A673 (cell line): ENCODE measurements at regions not wholly inside any gene's neighbourhood (a gene's known extent, or its start where the extent isn't known, plus 50 kb on each side); places are given as distances from the start of the nearest gene placed in this dataset.

ENCODE experiments used
- BruUV-seq: library from RNA; stranded (reverse); fragments of 400-500 nt; replicated peaks from 2 replicates; lab custom pipeline; 2021; lab: Mats Ljungman, UMichigan
- CTCF ChIA-PET: fragments of 300-600 bp; sonication (Branson Sonifier 250); formaldehyde crosslinking; loops from one replicate; lab custom pipeline; 2022; ENCODE audit warnings: antibody characterized with exemption; lab: Charles Lee
- POLR2A ChIA-PET: fragments of 300-600 bp; sonication (Branson Sonifier 250); formaldehyde crosslinking; loops from one replicate; lab custom pipeline; 2022; ENCODE audit warnings: antibody characterized with exemption; ENCODE audit not compliant: low non-redundant PET; lab: Charles Lee
- DNase-seq: peaks from one replicate; pipeline ENCODE4 v3.0.0-alpha.2; 2015; ENCODE audit warnings: low spot score
- H3K27ac ChIP-seq: fragments of 200-600 bp; sonication (generic); 2 replicates; pipeline ENCODE4 v1.5.1; 2016; ENCODE audit warnings: mixed run types, low read depth, mild to moderate bottlenecking, mixed read lengths, antibody characterized with exemption, low read length; ENCODE audit not compliant: poor library complexity, severe bottlenecking
- H3K27me3 ChIP-seq: fragments of 200-600 bp; sonication (generic); replicated peaks from 2 replicates; pipeline ENCODE4 v1.6.1; 2017; ENCODE audit warnings: mixed run types, low read depth, mild to moderate bottlenecking, mixed read lengths, antibody characterized with exemption, low read length; ENCODE audit not compliant: insufficient read depth, poor library complexity
- H3K36me3 ChIP-seq: fragments of 200-600 bp; sonication (generic); 2 replicates; pipeline ENCODE4 v1.6.1; 2016; ENCODE audit warnings: mixed run types, mild to moderate bottlenecking, mixed read lengths, antibody characterized with exemption, low read length; ENCODE audit not compliant: insufficient read depth, poor library complexity, severe bottlenecking
- H3K4me1 ChIP-seq: fragments of 200-600 bp; sonication (generic); 2 replicates; pipeline ENCODE4 v1.6.1; 2017; ENCODE audit warnings: mixed run types, mild to moderate bottlenecking, mixed read lengths, antibody characterized with exemption, low read length; ENCODE audit not compliant: insufficient read depth, poor library complexity, severe bottlenecking
- H3K4me3 ChIP-seq: fragments of 200-600 bp; sonication (generic); 2 replicates; pipeline ENCODE4 v1.5.1; 2016; ENCODE audit warnings: low read depth, mixed run types, mild to moderate bottlenecking, mixed read lengths, low read length; ENCODE audit not compliant: poor library complexity, severe bottlenecking
- H3K9me3 ChIP-seq: fragments of 200-600 bp; sonication (generic); 2 replicates; pipeline ENCODE4 v1.6.1; 2016; ENCODE audit warnings: mixed run types, low read depth, mild to moderate bottlenecking, mixed read lengths, antibody characterized with exemption, low read length; ENCODE audit not compliant: poor library complexity, severe bottlenecking
- EZH2 ChIP-seq: fragments of 200-600 bp; sonication (generic); IDR thresholded peaks from 2 replicates; pipeline ENCODE4 v1.6.1; 2017; ENCODE audit warnings: borderline replicate concordance, low read depth, mild to moderate bottlenecking, mixed read lengths, antibody characterized with exemption, low read length; ENCODE audit not compliant: poor library complexity, severe bottlenecking
- intact Hi-C: fragments of 100-400 bp; cut with micrococcal nuclease; formaldehyde crosslinking; loops from one replicate; pipeline ENCODE4 v1.10.0; 2022; ENCODE audit not compliant: unreplicated experiment
- TF ChIP-seq, protein P1 (sequence below): fragments of 300-800, 200-600 bp; sonication (generic); conservative IDR thresholded peaks from 2 replicates; pipeline ENCODE4 v1.5.1; 2017; ENCODE audit warnings: low read depth, mild to moderate bottlenecking, antibody characterized with exemption, low read length, moderate library complexity, mixed read lengths

- no peaks in the 10 kb centered on the region for H3K36me3 ChIP-seq
- no peak overlapping the region for H3K4me3 ChIP-seq
- no peaks in the 10 kb centered on the region for H3K9me3 ChIP-seq
- CTCF ChIA-PET, result no interaction called here
- POLR2A ChIA-PET, result no interaction called here
- H3K27me3 ChIP-seq, result peaks cover 9% of the 10 kb centered on the region
- H3K4me1 ChIP-seq, result no peaks in the 10 kb centered on the region
- H3K27ac ChIP-seq, result no peak overlapping the region
- no peak for TF ChIP-seq EZH2
- TF ChIP-seq, protein P1, sequence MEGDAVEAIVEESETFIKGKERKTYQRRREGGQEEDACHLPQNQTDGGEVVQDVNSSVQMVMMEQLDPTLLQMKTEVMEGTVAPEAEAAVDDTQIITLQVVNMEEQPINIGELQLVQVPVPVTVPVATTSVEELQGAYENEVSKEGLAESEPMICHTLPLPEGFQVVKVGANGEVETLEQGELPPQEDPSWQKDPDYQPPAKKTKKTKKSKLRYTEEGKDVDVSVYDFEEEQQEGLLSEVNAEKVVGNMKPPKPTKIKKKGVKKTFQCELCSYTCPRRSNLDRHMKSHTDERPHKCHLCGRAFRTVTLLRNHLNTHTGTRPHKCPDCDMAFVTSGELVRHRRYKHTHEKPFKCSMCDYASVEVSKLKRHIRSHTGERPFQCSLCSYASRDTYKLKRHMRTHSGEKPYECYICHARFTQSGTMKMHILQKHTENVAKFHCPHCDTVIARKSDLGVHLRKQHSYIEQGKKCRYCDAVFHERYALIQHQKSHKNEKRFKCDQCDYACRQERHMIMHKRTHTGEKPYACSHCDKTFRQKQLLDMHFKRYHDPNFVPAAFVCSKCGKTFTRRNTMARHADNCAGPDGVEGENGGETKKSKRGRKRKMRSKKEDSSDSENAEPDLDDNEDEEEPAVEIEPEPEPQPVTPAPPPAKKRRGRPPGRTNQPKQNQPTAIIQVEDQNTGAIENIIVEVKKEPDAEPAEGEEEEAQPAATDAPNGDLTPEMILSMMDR, result no peak
- no peak for DNase-seq
- intact Hi-C loops, result loop anchor here (10.0 kb wide), 1 partner anchor 739 kb away; no protein-coding TSS in a partner anchor
- BruUV-seq, result no TSS peak
Measured at GRCh38 chr3:159583662-159584061, 405.0 kb upstream of the IL12A start.

DNA sequence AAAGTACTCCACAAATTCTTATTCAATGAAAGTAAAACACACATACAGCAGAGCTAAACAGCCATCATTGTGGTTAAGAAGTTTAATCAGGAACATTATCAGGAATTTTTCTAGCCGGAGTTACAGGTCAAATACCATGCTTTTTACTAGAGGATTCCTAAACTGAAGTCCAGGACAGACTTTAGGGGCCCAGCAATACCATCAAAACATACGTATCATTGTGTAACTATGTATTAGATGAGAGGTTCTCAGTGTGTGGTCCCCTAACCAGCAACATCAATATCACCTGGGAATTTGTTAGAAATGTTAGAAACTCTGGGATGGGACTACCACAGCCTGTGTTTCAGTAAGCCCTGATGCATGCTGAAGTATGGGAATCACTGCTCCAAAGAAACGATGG is 404.2 kb upstream of the IL12A start:
- ChIA-PET CTCF (no interaction called here), POLR2A (no interaction called here)
- intact Hi-C loops, result loop anchor here (10.0 kb wide), 1 partner anchor 740 kb away; no protein-coding TSS in a partner anchor
- DNase-seq, result no peak
- Histone ChIP-seq H3K36me3 (no peaks in the 10 kb centered on the region), H3K9me3 (no peaks in the 10 kb centered on the region), H3K27ac (no peak overlapping the region), H3K27me3 (peaks cover 9% of the 10 kb centered on the region), H3K4me1 (no peaks in the 10 kb centered on the region), H3K4me3 (no peak overlapping the region)
- TF ChIP-seq, protein P1, result no peak
- BruUV-seq, result no TSS peak

GRCh38 chr3:159586571-159587202 is 401.9 kb upstream of the IL12A start:
- no peak overlapping the region for H3K27ac ChIP-seq
- H3K4me1 ChIP-seq, result no peaks in the 10 kb centered on the region
- H3K9me3 ChIP-seq, result no peaks in the 10 kb centered on the region
- intact Hi-C loops, result loop anchor here (2.0 to 10.0 kb wide), 2 partner anchors 324 to 742 kb away; no protein-coding TSS in a partner anchor
- POLR2A ChIA-PET, result no interaction called here
- no TSS peak for BruUV-seq
- TF ChIP-seq, protein P1, result peak; percentile 62
- no peak for TF ChIP-seq EZH2
- CTCF ChIA-PET, result no interaction called here
- no peak overlapping the region for H3K4me3 ChIP-seq
- no peaks in the 10 kb centered on the region for H3K27me3 ChIP-seq
- H3K36me3 ChIP-seq, result no peaks in the 10 kb centered on the region
- peak; percentile 53 for DNase-seq
